HPDE6-E6E7 (cell line): ENCODE measurements at regions not wholly inside any gene's neighbourhood (a gene's known extent, or its start where the extent isn't known, plus 50 kb on each side); places are given as distances from the start of the nearest gene placed in this dataset.
"Not testable (repeated sequence)": the region's sequence is repeated elsewhere in the genome, so short reads cannot be mapped to it uniquely, and the experiment has no call there.

Source experiments
- DNase-seq: peaks from one replicate; pipeline ENCODE4 v3.0.0; 2011; ENCODE audit warnings: missing footprints; ENCODE audit errors: extremely low spot score

DNA sequence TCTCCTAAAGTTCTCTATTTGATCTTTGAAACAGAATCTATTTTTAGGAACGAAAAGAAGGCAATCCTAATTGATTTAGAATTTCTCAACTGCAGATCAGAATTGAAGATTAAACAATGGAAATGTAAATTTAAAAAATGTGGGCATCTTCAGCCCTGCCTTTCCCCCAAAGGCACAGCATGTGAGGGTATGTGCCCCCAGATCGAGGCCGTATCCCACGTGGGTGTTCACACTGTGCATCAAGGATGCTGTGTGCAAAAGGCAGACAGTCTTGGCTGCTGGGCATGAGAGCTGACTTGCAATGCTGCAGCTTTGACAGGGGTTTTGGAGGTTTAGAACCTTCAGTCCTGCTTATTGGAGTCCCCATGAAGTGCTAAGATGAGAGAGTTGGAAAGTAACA, 346.3 kb downstream of the VRK1 start:
- DNase-seq = no peak

- not testable (repeated sequence) for DNase-seq
Observed at GRCh38 chr14:97148021-97148420, 350.8 kb downstream of the VRK1 start.

DNA sequence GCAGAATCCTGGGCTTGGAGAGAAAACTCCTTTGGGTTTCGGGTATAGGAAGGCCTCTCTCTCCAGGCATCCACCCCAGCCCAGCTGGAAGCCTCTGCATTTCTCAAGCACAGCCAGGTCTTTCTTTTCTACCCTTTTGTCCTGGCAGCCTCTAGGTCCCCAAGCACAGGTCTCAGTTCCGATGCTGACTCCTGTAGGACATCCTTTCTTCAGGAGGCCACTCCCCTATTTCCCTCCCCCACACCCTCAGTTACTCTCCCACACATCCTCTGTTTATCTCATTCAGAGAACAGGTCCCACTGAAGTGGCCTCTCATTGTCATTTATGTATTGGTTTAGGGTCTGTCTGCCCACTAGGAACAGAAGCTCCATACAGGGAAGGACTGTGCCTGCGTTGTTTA, 352.6 kb downstream of the VRK1 start:
- no peak for DNase-seq

- no peak for DNase-seq
Observed at GRCh38 chr14:97153527-97153926, 356.3 kb downstream of the VRK1 start.

DNA sequence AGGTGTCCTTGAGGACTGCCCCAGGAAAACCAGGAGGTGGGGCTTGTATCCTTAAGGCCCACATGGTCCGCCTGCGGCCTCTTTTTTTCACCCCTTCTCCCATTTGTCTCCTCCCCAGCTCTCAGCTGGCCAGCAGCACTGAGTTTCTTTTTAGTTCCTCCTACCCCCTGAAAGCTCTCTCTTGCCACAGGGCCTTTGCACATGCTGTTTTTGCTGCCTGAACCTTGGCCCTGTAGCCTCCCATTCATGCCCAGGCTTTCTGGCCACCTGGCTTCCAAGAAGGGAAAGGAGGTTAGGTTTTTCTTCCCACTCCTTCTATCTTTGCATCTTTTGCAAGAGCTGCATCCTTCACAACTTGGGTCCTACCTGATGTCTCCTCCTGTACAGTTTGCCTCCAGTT, 358.1 kb downstream of the VRK1 start:
- DNase-seq = no peak

DNA sequence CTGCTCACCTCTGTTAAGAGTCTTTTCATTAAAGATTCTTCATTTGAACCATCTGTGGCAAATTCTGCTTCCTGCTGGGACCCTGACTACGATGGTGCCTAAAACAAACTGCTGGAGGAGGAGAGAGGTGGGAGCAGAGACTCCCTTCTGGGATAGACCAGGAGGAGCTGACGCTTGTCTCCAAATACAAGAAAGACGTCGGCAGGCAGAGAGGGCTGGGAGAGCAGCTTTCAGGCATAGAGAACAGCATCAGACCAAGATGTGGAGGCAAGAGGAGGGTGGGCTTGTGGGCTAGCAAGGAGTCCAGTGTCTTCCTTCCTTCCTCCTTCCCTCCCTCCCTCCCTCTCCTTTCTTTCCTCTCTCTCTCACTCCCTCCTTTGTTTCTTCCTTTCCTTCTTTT, 358.6 kb downstream of the VRK1 start:
- DNase-seq = no peak

GRCh38 chr14:97156705-97157104, 359.5 kb downstream of the VRK1 start:
- no peak for DNase-seq

DNA sequence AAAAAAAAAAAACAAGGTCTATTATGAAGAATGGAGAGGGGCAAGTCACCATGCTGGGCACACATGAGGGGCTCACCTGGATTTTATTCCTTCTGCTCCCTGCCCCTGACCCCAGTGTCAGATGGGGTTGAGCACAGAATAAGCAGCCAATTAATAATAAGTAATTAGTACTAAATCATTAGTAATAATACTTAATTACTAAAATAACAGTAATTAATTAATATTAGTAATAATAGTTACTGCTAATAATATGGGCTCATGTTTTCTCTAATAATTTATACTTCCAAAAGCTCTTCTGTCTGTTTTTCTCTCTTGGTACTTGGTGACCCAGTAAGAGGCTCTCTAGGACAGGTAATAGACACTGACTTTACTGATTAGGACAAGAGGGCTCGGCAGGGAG, 360.9 kb downstream of the VRK1 start:
- no peak for DNase-seq

GRCh38 chr14:97159124-97159523, 361.9 kb downstream of the VRK1 start:
- no peak for DNase-seq

DNA sequence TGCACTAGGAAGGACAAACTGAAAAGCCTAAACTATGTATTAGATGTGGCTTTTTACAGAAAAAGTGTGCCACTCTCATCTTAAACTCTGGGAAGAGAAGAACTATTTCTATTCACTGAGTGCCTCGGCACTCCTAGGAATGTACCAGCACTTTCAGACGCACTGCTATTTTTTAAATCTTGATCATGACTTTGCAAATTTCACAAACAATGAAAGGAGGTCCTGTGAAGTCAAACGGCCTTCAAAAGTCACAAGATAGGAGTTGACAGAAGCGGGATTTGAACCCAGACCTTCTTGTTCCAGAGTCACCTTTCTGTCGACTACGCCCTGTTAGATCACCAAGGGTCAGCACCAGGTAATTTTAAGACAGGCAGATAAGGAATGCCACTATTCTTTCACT, 365.4 kb downstream of the VRK1 start:
- DNase-seq = no peak

DNA sequence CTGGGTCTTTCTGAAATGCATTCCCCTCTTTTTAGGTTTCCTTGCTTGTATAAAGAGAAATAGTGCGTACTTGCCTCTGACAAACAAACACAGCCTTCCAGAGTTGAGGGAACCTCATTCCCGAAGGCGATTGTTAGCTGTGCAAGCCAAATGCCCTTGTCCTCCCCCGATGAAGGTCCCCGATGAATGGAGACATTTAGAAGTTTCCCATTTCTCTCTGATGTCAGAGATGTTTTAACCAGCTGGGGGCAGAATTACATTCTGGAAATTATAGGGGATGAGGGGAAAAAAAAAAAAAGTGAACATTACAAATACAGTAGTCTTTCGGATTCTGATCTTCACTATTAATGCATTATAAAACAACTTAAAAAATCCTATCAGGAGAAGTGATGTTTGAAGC, 366.8 kb downstream of the VRK1 start:
- no peak for DNase-seq

GRCh38 chr14:97166497-97166896, 369.3 kb downstream of the VRK1 start:
- DNase-seq = no peak

DNA sequence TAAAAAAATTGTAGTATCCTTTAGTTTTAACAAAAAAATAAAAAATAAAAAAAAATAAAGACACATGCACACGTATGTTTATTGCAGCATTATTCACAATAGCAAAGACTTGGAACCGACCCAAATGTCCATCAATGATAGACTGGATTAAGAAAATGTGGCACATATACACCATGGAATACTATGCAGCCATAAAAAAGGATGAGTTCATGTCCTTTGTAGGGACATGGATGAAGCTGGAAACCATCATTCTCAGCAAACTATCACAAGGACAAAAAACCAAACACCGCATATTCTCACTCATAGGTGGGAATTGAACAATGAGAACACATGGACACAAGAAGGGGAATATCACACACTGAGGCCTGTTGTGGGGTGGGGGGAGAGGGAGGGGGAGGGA, 370.4 kb downstream of the VRK1 start:
- not testable (repeated sequence) for DNase-seq

GRCh38 chr14:97172644-97173043, 375.5 kb downstream of the VRK1 start:
- DNase-seq = no peak

DNA sequence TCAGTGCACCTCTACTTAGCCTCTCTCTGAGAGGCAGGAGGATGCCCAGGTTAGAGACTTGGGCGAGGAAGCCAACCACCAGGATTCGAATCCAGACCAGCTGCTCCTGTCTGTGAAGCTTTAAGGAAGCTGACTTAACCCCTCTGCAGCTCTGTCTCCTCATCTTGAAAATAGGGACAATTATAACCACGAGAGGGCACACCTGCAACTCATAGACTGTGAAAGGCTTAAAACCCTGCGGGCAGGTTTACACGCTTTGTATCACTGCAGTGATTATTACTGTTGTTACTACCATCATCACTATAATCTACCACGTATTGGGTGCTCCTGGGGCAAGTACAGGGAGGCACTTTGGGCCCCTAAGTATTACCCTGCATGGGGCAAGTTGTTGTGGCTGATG, 379.8 kb downstream of the VRK1 start:
- DNase-seq = no peak

DNA sequence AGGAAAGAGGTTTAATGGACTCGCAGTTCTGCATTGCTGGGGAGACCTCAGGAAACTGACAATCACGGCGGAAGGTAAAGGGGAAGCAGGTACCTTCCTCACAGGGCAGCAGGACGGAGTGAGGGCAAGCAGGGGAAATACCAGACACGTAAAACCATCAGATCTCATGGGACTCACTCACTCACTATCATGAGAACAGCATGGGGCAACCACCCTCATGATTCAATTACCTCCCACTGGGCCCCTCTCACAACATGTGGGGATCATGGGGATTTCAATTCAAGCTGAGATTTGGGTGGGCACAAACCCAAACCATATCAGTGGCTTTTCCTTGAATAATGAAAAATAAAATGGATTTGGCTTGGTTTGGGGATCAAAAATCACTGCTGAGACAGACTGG, 380.5 kb downstream of the VRK1 start:
- DNase-seq = no peak

DNA sequence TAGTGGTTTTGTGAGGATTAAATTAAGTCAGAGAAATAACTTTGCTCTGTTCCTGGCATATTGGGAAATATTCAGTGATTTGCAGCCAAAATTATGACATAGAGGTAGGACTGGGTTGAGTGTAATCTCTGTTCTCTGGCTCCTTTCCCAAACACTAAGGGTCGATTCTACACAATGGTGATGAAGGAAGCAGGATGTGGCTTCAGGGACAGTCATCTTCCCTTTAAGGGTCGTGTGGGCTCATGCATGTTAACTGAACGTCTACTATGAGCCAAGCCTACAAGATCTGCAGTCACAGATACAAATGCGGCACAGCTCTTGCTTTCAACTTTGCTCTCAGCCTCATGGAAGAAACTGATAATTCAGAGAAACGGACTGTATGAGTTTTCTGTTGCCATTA, 381.6 kb downstream of the VRK1 start:
- DNase-seq = no peak

- DNase-seq = no peak
Observed at GRCh38 chr14:97179573-97179972, 382.4 kb downstream of the VRK1 start.

- DNase-seq = no peak
Observed at GRCh38 chr14:97180304-97181200, 383.4 kb downstream of the VRK1 start.

- DNase-seq = no peak
Observed at GRCh38 chr14:97185186-97185585, 388.0 kb downstream of the VRK1 start.

GRCh38 chr14:97187916-97188315, 390.7 kb downstream of the VRK1 start:
- no peak for DNase-seq

DNA sequence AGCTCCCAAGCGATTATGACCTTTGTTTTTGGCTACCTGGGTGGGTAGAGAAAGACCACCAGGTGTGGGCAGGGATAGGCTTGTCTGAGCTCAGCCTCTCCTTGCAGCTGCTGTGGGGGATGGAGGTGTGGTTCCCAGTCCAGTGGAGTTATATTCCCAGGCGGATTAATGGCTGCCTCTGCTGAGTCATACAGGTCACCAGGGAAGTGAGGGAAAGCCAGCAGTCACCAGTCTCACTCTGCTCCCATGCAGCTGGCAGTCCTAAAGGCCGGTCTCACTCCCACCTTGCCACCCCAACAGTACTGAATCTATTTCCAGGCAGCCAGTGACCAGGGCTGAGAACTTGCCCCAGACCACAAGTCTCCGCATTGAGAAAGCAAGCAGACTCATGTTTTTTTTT, 399.2 kb downstream of the VRK1 start:
- DNase-seq = no peak

DNA sequence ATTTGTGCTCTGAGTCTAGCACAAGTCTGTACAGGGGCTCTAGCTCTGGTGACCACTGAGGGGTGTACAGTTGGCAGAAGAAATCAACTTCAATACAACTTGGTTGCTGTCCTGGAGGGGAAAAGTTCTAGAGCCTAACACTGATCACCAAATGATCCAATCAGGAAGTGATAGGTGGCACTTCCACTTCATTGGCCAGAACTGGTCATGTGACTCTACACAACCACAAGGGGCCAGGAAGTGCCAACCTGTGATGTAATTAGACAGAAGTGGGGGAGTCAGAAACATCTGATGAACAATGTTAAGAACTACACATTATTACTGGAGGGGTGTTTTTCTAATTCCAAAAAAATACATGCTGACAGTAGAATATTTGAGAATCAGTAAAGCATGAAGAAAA, 401.6 kb downstream of the VRK1 start:
- DNase-seq = no peak

- no peak for DNase-seq
Observed at GRCh38 chr14:97200245-97200644, 403.1 kb downstream of the VRK1 start.
